ENCODE measurements at regions not wholly inside any gene's neighbourhood (a gene's known extent, or its start where the extent isn't known, plus 50 kb on each side); places are given as distances from the start of the nearest gene placed in this dataset.
"Not testable (repeated sequence)": the region's sequence is repeated elsewhere in the genome, so short reads cannot be mapped to it uniquely, and the experiment has no call there.

DNA sequence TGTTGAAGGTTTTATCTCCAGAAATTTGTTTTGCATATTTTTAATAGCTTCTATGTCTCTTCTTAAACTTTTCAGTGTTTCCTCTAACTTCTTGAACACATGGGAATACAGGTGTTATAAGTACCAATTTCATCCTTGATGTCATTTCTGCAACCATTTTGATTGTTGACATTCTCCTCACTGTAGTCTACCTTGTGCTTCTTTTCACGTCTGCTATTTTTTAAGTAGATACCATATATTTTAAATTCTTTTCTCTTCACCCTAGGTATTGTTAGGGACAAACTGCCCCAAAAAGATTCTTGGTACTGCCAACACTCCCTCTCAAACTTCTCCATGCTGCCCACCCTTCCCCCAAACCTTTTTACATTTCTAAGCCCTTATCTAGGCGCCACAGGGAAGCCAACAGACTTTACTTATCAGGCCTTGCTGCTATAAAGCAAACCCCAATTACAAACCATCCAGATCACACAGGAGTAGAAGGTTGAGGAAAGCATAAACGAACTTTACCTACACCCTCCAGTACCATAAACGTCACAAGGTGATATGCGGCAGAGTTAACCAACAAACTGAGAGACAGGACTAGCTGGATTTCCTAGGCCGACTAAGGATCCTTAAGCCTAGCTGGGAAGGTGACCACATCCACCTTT is 1165.3 kb downstream of the TAF11L14 start:
- no peak for DNase-seq (ENCODE audit: low spot score)

DNA sequence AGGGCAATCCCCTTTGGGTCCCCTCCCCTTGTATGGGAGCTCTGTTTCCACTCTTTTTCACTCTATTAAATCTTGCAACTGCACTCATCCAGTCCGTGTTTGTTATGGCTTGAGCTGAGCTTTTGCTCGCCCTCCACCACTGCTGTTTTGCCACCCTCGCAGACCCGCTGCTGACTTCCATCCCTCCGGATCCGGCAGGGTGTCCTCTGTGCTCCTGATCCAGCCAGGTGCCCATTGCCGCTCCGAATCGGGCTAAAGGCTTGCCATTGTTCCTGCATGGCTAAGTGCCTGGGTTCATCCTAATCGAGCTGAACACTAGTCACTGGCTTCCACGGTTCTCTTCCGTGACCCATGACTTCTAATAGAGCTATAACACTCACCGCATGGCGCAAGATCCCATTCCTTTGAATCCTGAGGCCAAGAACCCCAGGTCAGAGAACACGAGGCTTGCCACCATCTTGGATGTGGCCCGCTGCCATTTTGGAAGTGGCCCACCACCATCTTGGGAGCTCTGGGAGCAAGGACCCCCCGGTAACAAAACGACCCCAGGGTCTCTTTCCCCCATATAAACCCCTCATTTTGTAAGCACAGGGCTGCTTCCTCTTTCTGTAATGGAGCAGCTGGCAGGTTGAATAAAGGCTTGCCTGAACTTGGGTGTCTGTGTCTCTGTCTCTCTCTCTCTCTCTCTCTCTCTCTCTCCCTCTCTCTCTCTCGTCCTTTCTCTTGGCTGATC is 1166.2 kb downstream of the TAF11L14 start:
- DNase-seq (ENCODE audit: low spot score): no peak

- DNase-seq (ENCODE audit: low spot score): not testable (repeated sequence)
Observed at GRCh38 chr5:18801413-18801812, 1167.2 kb downstream of the TAF11L14 start.

DNA sequence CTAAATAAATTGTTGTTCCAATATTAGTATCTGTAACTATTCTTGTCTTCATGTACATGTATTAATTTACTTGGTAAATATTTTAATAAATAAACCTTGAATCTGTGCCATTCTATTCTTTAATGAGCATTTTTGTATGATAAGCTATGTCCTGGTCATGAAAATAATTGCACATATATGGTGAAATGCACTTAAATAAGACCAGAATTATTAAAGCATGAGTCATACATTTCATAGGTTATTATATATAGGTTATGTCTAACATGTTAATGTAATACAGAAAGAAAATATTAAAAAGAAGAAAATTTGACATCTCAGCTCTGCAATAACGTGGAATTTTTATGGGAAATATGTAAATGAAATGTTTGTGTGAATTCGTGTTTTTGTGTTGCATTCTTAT is 1168.1 kb downstream of the TAF11L14 start:
- no peak for DNase-seq (ENCODE audit: low spot score)

DNA sequence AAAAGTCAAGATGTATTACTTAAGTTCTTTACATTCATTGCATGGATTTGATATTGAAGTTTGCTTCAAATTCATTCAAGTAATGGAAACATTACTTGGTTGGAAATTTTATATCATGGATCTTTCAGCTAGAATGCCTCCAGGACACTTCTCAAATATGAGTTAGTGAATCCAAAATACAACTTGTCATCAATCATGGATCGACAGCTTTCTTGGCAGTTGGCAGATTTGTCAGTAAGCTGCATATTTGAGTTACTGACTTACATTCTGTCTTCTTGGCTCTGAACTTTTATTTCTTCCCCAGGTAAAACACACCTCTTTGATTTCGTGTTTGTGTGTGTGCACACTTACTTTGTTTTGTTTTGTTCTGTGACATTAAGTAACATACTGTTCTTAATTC is 1171.1 kb downstream of the TAF11L14 start:
- DNase-seq (ENCODE audit: low spot score): no peak

GRCh38 chr5:18807256-18808149 is 1173.2 kb downstream of the TAF11L14 start:
- DNase-seq (ENCODE audit: low spot score): no peak

DNA sequence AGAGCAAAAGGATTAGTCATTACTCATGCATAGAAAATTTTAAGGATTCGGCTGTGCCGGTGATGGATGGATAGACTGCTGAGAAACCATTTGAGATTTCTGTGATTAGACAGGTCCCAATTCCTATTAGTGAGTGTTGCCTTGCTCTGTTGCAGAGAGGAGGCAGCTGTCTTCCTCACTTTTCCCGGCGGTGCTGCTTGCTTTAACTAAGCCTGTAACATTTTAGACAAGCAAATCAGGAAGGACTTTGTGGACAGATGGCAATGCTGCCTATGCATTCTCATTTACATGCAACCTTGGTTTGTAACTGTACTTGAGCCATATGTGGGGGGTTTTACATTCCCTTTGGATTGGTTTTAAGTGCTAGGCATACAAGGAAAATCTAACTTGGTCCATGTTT is 1176.3 kb downstream of the CDH18 start:
- DNase-seq (ENCODE audit: low spot score): no peak

- no peak for DNase-seq (ENCODE audit: low spot score)
Observed at GRCh38 chr5:18828351-18828750, 1159.6 kb downstream of the CDH18 start.

- DNase-seq (ENCODE audit: low spot score): no peak
Observed at GRCh38 chr5:18829539-18829938, 1158.5 kb downstream of the CDH18 start.

GRCh38 chr5:18850216-18850615 is 1137.8 kb downstream of the CDH18 start:
- no peak for DNase-seq (ENCODE audit: low spot score)

DNA sequence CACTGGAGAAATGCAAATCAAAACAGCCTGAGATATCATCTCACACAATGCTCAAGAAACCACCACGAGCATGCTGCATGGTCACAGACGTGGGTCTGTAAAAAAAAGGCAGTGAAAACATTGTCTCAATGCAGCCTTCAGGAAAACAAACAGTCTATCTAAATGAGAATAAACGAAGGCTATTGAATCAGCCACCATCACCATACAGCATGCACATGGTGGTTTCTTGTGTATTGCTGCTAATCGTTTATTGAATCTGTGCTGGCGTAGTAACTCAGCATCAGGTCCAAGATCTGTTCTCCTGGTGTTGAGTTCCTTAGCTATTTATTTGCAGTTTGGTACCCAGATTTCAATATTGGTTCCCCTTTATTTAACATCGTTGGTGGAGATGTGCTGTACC is 1115.0 kb downstream of the CDH18 start:
- DNase-seq (ENCODE audit: low spot score): no peak

- no peak for DNase-seq (ENCODE audit: low spot score)
Observed at GRCh38 chr5:18876565-18876964, 1111.4 kb downstream of the CDH18 start.

- DNase-seq (ENCODE audit: low spot score): no peak
Observed at GRCh38 chr5:18881615-18882014, 1106.4 kb downstream of the CDH18 start.

DNA sequence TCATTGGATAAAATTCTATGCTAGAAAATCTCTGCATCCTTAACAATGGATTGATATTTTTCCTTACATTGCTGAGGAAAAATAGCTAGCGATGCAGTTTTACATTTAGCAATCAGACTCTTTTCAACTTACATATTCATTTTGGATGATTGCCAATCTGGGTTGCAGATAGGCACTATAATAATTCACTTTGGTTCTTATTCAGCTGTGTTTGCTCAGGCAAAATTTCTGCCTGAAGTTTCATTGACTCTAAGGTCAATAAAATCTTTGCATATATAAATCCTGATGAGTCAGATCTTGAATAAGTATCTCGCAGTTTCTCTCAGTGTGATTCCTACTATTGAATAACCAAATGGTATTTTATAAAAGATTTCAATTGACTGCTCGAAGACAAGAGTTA is 1105.8 kb downstream of the CDH18 start:
- DNase-seq (ENCODE audit: low spot score): no peak

GRCh38 chr5:18888821-18889220 is 1099.2 kb downstream of the CDH18 start:
- no peak for DNase-seq (ENCODE audit: low spot score)

DNA sequence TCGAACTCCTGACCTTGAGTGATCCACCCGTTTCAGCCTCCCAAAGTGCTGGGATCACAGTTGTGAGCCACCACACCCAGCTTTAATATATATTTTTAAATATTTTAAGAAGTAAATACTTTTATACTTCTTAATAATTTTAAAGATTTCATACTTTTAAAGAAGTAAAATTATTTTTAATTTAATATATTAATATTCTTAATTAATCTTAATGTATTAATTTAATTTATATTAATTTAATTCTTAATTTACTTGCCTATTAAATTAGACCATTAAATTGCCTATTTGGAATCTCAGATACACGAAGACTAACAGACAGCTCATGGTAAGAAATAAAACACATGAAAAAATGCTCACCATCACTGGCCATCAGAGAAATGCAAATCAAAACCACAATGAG is 1087.4 kb downstream of the CDH18 start:
- DNase-seq (ENCODE audit: low spot score): no peak

DNA sequence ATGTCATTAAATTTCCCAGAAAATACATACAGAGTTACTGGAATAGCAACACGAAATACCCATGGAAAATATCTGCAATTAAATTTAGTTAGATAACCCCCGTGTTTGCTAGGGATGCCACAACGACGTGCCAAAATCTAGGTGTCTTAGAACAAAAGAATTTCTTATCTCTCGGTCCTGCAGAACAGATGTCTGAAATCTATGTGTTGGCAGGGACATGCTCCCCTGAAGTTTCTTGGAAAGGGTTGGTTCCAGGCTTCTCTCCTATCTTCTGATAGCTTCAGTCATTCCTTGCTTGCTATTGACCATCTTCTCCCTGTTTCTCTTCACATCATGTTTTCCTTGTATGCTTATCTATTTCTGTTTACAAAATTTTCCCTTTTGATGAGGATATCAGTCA is 1067.0 kb downstream of the CDH18 start:
- no peak for DNase-seq (ENCODE audit: low spot score)

DNA sequence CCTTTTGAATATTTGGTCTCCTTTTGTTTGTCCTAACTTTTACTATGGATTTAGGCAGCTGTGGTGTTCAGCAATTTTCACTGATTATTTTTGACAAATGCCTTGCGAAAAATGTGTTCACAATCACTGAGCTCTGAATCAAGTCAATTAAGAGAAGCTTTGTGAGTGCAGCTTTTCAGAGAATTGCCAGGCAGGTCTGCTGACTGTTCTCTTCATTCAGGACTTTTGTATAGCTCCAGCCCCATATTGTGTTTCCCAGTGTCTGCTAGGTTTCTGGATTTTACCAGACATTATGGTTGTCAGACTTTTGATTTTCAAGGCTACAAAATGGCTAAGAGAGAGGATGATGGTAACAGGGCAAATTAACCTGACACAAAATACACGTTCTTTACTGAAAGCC is 1055.9 kb downstream of the CDH18 start:
- DNase-seq (ENCODE audit: low spot score): no peak

- DNase-seq (ENCODE audit: low spot score): no peak
Observed at GRCh38 chr5:18944771-18945170, 1043.2 kb downstream of the CDH18 start.

DNA sequence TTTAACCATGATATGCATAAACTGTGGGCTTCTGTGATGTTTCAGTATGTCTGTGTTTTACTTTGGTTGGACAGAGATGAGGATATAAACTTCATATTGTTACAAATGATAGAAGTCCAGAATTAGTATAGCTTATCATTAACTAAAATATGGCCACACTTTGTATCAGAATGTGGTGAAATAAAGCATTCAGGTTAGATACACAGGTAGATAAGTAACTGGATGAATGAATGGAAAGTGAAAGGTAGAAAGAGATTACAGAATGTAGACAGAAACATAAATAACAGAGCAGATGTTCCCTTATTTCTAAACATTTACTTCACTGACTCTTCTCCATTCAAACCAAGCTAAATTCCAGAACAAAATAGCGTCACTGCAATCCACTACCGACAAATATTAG is 1033.8 kb downstream of the CDH18 start:
- DNase-seq (ENCODE audit: low spot score): no peak

DNA sequence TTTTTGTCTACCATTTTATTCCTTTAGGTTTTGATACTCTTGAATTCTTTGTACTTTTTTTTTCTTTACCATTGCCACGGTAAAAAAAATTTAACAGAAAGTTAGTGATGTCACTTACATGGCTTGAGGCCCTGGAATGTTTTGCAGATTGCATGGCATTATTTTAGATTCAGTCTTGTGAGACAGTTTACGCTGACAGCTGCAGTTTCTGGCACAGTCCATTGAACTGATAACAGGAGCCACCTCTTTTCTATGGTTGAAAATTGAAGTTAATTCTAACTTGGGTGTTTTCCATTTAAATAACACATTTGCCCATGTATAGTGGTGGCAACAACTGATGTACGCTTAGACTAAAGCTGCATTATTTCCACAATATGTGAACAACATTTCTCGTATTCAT is 1028.5 kb downstream of the CDH18 start:
- no peak for DNase-seq (ENCODE audit: low spot score)

DNA sequence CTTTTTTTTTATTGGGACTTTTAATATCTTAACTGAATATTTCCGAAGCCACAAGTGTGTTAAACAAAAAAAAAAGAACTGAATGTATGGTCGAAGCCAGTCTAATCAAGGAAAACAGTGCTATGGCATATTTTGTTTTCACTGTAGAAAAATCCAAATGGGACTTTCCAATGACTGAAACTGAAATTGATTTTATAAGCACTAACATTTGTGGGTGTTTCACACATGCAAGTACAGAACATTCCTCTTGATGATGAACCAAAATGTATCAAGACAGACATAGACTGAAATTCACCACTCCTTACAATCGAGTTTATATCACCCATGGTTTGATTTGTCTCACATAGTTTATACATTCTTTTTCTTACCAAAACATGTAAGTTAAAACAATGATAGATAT is 1026.8 kb downstream of the CDH18 start:
- DNase-seq (ENCODE audit: low spot score): no peak

DNA sequence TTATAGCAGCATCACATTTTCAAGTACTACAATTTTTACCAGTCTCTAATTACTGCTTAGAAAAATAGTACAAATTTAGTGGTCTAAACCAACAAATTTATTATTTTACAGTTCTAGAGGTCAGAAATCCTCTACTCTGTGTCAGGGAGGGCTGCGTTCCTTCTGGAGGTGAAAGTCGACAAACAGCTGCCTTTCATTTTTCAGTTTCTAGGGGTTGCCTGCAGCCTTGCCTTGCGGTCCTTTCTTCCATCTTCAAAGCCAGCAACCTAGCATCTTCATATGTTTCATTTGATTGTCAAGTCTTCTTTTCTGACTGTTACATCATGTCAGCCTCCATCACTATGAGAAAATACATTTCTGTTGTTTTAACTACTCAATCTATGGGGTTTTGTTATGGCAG is 1022.1 kb downstream of the CDH18 start:
- DNase-seq (ENCODE audit: low spot score): no peak

All from GM03348 (cell line).